HG03558 (cell line): ENCODE measurements at regions not wholly inside any gene's neighbourhood (a gene's known extent, or its start where the extent isn't known, plus 50 kb on each side); places are given as distances from the start of the nearest gene placed in this dataset.
"Not testable (repeated sequence)": the region's sequence is repeated elsewhere in the genome, so short reads cannot be mapped to it uniquely, and the experiment has no call there.

ENCODE experiments used
- ATAC-seq: cut with Tn5 transposase; IDR thresholded peaks from one replicate; pipeline ENCODE4 v1.9.1; 2021; ENCODE audit warnings: moderate number of reproducible peaks; ENCODE audit not compliant: unreplicated experiment; ENCODE audit errors: extremely low read depth

GRCh38 chr7:49099587-49100326 is 175.4 kb downstream of the CDC14C start:
- no peak for ATAC-seq

GRCh38 chr7:49100908-49101740 is 176.8 kb downstream of the CDC14C start:
- ATAC-seq = not testable (repeated sequence)

- no peak for ATAC-seq
These were observed 178.1 kb downstream of the CDC14C start for GRCh38 chr7:49102411-49102810.

DNA sequence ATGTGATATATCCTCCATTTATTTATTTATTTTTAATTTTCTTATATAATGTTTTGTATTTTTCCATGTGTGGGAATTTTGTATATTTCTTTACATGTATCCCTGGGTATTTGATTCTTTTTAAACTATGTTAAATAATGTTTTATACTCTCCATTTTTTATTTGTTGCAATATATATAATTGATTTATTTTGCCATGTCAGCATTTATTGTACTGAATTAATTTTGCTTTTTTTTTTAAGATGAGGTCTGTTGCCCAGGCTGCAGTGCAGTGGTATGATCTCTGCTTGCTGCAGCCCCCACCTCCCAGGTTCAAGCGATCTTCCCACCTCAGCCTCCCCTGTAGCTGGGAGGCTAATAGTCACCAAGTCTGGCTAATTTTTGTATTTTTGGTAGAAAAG is 187.4 kb downstream of the CDC14C start:
- ATAC-seq = no peak

DNA sequence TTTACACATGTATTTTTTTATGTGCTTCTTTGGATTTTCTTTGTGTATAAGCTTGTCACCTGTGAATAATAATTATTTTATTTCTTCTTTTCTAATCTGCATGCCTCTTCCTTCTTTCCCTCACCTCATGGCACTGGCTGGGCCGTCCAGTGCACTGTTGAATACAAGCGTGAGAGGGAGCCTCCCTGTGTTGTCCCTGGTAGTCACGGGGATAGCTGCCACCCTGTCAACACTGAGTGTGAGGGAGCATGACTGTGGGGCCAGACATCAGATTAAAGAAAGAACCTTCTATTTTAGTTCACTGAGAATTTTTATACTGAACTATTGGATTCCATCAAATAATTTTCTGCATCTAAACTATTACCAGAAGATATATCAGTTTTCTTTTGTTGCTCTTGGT is 187.9 kb downstream of the CDC14C start:
- ATAC-seq = no peak

DNA sequence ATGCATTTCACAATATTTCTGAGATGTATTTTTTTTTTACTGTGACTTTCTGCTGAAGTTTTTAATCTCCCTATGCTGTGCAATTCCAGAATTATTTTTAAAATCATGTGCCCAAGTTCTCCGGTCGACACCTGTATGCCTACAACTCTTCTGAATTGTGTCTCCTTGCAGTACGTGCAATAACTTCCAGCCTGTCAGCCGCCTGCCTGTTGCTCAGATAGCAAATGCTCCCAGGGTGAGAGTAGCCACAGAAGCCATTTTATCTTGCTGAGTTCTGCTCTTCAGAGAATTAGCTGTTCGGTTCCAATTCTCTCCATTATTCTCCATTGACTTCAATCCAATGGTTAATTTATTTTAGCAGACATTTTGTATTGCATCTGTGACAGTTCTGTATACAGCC is 188.3 kb downstream of the CDC14C start:
- ATAC-seq = no peak

DNA sequence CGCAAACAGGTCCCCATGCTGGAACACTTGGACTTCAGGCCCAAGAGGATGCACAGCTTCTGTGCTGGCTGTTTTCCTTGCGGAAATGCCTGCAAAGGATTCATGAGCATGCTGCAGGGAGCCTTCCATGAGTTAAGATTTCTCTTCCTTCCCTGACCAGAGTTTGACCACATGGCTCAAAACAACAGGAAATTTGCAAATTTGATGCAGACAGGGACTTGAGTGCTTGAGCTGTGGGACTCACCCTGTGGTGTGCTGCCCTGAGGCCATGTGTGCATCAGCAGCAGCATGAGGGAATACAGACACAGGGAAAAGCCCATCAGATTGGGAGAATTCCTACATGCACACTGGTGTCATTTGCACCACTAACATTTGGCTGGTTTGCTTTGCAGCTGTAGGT is 195.4 kb downstream of the CDC14C start:
- no peak for ATAC-seq

DNA sequence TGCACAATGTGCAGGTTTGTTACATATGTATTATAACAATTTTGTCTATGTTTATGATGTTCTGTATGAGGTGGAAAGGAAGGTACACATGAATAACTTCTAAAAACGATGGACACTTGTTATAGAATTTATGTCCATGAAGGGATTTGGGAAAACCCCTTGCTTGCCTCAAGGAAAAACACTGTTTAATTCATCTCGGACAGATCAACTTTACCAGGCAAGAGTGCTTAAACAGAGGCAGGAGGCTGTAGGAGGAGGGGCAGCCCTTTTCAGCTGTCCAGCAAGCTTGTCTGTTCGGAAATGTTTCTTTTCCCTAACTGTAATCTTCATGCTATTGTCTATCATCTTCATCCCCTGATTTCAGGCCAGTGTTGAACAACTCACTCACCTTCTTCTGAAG is 200.9 kb downstream of the CDC14C start:
- no peak for ATAC-seq

DNA sequence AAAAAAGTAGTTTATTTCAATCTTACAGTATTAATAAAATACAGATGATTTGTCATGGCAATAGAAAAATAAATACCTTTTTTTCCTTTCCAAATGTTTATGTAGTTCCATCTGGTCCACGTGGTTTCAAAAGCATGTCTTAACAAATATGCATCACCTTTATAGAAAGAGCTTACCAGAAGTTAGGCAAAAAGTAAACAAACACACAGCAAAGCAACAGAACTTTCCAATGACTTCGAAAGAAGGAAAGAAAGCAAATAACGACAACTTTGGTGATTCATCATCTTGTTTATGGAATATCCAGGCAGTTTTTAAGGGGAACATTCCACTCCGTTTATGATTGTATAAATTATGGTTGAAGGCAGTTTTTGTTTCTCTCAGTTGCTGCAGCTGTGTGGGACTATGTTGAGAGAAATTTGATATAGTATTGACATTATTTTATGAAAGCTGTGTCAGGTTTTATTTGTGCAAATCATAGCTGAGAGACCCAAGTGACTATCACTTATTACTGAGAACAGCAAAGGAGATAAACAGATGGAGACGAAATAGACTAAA is 203.1 kb downstream of the CDC14C start:
- ATAC-seq = no peak

DNA sequence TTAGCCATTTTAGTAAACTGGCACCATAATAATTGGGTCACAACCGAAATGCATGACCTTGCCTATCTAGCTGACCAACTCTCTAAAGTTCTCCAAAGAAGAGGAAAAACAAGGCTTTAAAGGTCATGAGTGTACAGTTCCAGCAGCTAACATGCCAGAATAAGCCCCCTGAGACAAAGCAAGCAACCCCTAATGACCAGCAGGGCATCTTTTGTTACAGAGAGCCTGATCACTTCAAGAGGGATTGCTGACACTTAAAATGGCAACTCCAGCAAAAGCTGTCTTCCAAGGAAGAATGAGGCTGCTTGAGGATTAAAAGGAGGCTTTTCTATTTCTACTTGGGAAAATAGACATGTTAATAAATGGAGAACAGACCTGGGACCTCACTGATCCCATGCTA is 213.6 kb downstream of the CDC14C start:
- ATAC-seq = no peak

DNA sequence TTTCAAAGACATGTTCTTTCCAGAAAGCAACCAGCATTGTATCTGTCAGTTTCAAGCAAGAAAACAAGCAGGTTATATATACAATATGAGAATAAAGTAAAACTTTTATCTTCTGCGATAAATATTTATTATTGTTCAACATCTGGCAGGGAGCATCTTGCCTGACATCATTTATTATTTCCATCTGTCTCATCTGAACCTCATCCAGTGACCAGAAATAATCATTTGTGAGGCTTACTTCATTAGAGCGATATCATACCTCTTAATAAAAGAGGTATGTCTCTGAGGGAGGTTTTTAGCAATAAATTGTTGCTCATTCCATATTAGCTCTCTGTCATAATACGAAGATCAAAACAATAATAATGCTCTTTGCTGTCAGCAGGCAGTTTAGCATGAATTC is 226.1 kb downstream of the CDC14C start:
- no peak for ATAC-seq

GRCh38 chr7:49151146-49151545 is 226.8 kb downstream of the CDC14C start:
- ATAC-seq = no peak

- no peak for ATAC-seq
These were observed 234.0 kb downstream of the CDC14C start for GRCh38 chr7:49158321-49158720.

DNA sequence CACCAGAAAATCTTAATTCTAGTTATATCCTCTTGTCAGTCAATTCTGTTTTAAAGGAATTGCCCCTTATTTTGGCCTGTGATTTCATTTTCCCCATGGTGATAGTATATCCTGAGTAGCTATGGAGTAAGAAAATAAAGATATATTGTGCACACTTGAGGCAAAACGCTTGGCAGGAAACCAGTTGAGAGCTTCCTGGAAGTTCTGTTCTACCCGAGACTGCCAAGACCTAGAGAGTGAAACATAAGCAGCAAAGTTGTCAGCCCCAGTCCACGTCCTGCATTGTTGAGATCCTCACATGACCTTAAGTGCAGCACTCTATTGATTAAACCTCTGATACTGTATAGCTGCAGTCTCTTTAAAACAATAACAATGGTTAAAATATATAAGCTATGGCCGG is 235.2 kb downstream of the CDC14C start:
- no peak for ATAC-seq

GRCh38 chr7:49166441-49166840 is 242.1 kb downstream of the CDC14C start:
- ATAC-seq = no peak

- ATAC-seq = no peak
These were observed 248.3 kb downstream of the CDC14C start for GRCh38 chr7:49172639-49173038.

DNA sequence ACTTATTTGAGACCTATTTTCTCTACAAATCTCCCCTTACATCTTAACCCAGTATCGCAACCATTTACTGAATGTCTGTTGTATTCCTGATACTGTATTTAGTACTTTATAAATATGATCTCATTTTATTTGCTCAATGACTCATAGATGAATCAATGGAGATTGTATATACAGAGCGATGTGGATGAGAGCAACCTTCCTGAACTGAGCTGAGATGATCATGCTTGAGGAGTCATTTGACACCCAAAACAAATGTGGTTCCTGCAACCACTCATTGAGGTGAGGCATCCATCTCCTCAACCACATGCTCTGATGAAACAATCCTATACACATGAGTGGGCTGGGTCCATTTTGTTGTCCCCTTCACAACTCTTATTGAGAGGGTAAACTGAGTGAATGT is 250.0 kb downstream of the CDC14C start:
- no peak for ATAC-seq

- no peak for ATAC-seq
These were observed 263.4 kb downstream of the CDC14C start for GRCh38 chr7:49187543-49188268.

- ATAC-seq = no peak
These were observed 304.2 kb downstream of the CDC14C start for GRCh38 chr7:49228426-49229098.

DNA sequence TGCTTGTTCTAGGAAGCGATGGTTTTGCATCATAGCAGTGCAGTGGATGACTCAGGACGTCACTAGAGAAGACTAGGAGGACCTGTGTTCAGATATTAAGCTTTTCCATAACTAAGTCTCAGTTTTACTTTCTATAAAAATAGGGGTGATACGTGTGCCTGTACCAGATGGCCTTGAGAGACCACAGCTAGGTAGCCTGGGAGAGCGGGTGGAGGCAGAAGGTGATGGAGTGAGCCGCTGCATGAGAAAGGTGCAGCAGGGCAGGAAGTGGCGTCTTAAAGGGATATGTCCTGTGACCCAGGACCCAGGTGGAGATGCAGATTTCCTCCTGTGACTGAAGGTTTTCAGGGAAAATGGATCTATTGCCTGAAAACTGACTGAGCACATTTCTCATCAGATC is 304.9 kb downstream of the CDC14C start:
- no peak for ATAC-seq
